ENCODE measurements at regions not wholly inside any gene's neighbourhood (a gene's known extent, or its start where the extent isn't known, plus 50 kb on each side); places are given as distances from the start of the nearest gene placed in this dataset.

GRCh38 chr2:15735484-15736326 lies 144.0 kb downstream of the DDX1 start:
- no peak for DNase-seq

GRCh38 chr2:15736396-15737180 lies 144.9 kb downstream of the DDX1 start:
- DNase-seq, result no peak

GRCh38 chr2:15737314-15738224 lies 145.9 kb downstream of the DDX1 start:
- no peak for DNase-seq

- no peak for DNase-seq
Measured at GRCh38 chr2:15738225-15738546, 146.5 kb downstream of the DDX1 start.

- no peak for DNase-seq
Measured at GRCh38 chr2:15738943-15739342, 147.3 kb downstream of the DDX1 start.

- no peak for DNase-seq
Measured at GRCh38 chr2:15744820-15745219, 153.2 kb downstream of the DDX1 start.

- DNase-seq, result no peak
Measured at GRCh38 chr2:15745350-15745749, 153.7 kb downstream of the DDX1 start.

- DNase-seq, result no peak
Measured at GRCh38 chr2:15745907-15746702, 154.4 kb downstream of the DDX1 start.

- DNase-seq, result no peak
Measured at GRCh38 chr2:15746703-15747550, 155.3 kb downstream of the DDX1 start.

GRCh38 chr2:15747603-15748471 lies 156.2 kb downstream of the DDX1 start:
- no peak for DNase-seq

- no peak for DNase-seq
Measured at GRCh38 chr2:15748736-15749323, 157.2 kb downstream of the DDX1 start.

GRCh38 chr2:15749460-15750432 lies 158.1 kb downstream of the DDX1 start:
- no peak for DNase-seq

- no peak for DNase-seq
Measured at GRCh38 chr2:15750433-15750814, 158.8 kb downstream of the DDX1 start.

GRCh38 chr2:15750822-15751329 lies 159.2 kb downstream of the DDX1 start:
- DNase-seq, result no peak

- DNase-seq, result no peak
Measured at GRCh38 chr2:15751477-15751876, 159.8 kb downstream of the DDX1 start.

GRCh38 chr2:15752552-15753232 lies 161.0 kb downstream of the DDX1 start:
- no peak for DNase-seq

GRCh38 chr2:15753233-15753798 lies 161.6 kb downstream of the DDX1 start:
- DNase-seq, result no peak

All from NCI-H2081 (cell line).